HEK293 (cell line): ENCODE measurements at regions not wholly inside any gene's neighbourhood (a gene's known extent, or its start where the extent isn't known, plus 50 kb on each side); places are given as distances from the start of the nearest gene placed in this dataset.
A peak's percentile ranks its signal among the peaks of the same experiment; 100 is the strongest.
"Not testable (repeated sequence)": the region's sequence is repeated elsewhere in the genome, so short reads cannot be mapped to it uniquely, and the experiment has no call there.

ENCODE experiments used
- CTCF ChIA-PET: fragments of 350-600 bp; formaldehyde crosslinking; extraction: SDS; loops from one replicate; lab custom pipeline; 2021; ENCODE audit warnings: antibody characterized with exemption; lab: Yijun Ruan, JAX
- POLR2A ChIA-PET: fragments of 300-600 bp; formaldehyde crosslinking; extraction: SDS; loops from one replicate; lab custom pipeline; 2020; ENCODE audit warnings: antibody characterized with exemption, inconsistent platforms; lab: Yijun Ruan, JAX
- H3K27ac ChIP-seq: fragments of 200-500 bp; sonication (Bioruptor generic); 2 replicates; pipeline ENCODE4 v1.5.1; 2014; ENCODE audit warnings: low read depth, low read length, control low read depth, inconsistent platforms; ENCODE audit errors: extremely low read depth
- H3K36me3 ChIP-seq, 2 experiments: fragments of 200-500 bp in 1 of 2; sonication (Bioruptor generic) in 1 of 2; 1 replicate in 1 of 2; 2 replicates in 1 of 2; pipeline ENCODE4 v1.5.1; 2014 to 2017; ENCODE audit warnings: inconsistent platforms in 2 of 2, low read length in 2 of 2; ENCODE audit not compliant: control insufficient read depth in 2 of 2, insufficient read depth in 1 of 2
- H3K4me1 ChIP-seq: fragments of 200-500 bp; sonication (Bioruptor generic); 2 replicates; pipeline ENCODE4 v1.5.1; 2014; ENCODE audit warnings: mild to moderate bottlenecking, low read length, inconsistent platforms; ENCODE audit not compliant: control insufficient read depth, insufficient read depth
- H3K4me3 ChIP-seq: 2 replicates; pipeline ENCODE4 v1.5.1; 2011; ENCODE audit warnings: low read depth, mild to moderate bottlenecking, control low read depth, low read length, moderate library complexity
- H3K9me3 ChIP-seq: fragments of 200-500 bp; sonication (Bioruptor generic); 2 replicates; pipeline ENCODE4 v1.5.1; 2014; ENCODE audit warnings: low read depth, low read length, inconsistent platforms; ENCODE audit not compliant: control insufficient read depth, insufficient read depth
- SCRT1 ChIP-seq: fragments of 450-650 bp; formaldehyde crosslinking; IDR thresholded peaks from 2 replicates; pipeline ENCODE4 v1.5.1; 2016; ENCODE audit warnings: missing biosample characterization, missing genetic modification characterization, borderline replicate concordance
- SCRT2 ChIP-seq: fragments of 450-650 bp; formaldehyde crosslinking; IDR thresholded peaks from 2 replicates; pipeline ENCODE4 v1.5.1; 2016; ENCODE audit warnings: missing biosample characterization, missing genetic modification characterization
- SP7 ChIP-seq: fragments of 450-650 bp; formaldehyde crosslinking; IDR thresholded peaks from 2 replicates; pipeline ENCODE4 v1.5.1; 2016; ENCODE audit warnings: missing biosample characterization, missing genetic modification characterization
- ZBTB17 ChIP-seq: fragments of 450-650 bp; formaldehyde crosslinking; IDR thresholded peaks from 2 replicates; pipeline ENCODE4 v1.5.1; 2016; ENCODE audit warnings: missing biosample characterization, missing genetic modification characterization
- ZIC2 ChIP-seq: fragments of 450-650 bp; formaldehyde crosslinking; IDR thresholded peaks from 2 replicates; pipeline ENCODE4 v1.5.1; 2016; ENCODE audit warnings: missing biosample characterization, missing genetic modification characterization
- ZNF600 ChIP-seq: fragments of 450-650 bp; formaldehyde crosslinking; IDR thresholded peaks from 2 replicates; pipeline ENCODE4 v1.5.1; 2016; ENCODE audit warnings: missing biosample characterization, missing genetic modification characterization
- ZNF629 ChIP-seq: fragments of 450-650 bp; formaldehyde crosslinking; IDR thresholded peaks from 2 replicates; pipeline ENCODE4 v1.5.1; 2017; ENCODE audit warnings: missing biosample characterization, missing genetic modification characterization
- TF ChIP-seq, protein P1 (sequence below): fragments of 450-650 bp; formaldehyde crosslinking; IDR thresholded peaks from 2 replicates; pipeline ENCODE4 v1.5.1; 2016; ENCODE audit warnings: missing biosample characterization, missing genetic modification characterization, low read depth

DNA sequence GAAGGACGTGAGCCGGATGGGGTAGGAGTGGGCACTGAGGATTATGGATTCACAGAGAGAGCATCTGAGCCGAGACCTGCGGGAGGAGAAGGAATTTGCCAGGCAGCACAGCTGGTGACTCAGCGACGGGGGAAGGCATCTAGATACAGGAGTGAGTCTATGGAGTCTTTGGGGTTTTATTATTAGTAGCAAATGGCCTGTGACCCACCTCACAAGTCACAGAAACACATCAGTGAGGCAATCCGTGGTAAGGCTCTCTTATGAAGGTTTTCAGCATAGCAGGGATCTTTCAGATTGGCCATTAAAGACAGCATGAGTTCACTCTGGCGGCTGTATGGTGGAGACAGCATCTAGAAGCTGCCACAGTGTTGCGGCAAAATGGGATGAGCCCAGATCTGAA lies 66.5 kb upstream of the GPR89A start:
- H3K36me3 ChIP-seq, CTCF ChIA-PET, H3K4me3 ChIP-seq, H3K27ac ChIP-seq, H3K4me1 ChIP-seq, POLR2A ChIA-PET, H3K9me3 ChIP-seq: not testable (repeated sequence)
- 0 out of 2 replicates have a peak, but pooled peaks have one; percentile 2 for TF ChIP-seq SP7 (tag by site-specific recombination)
- TF ChIP-seq ZNF600, result peak; percentile 92
- peak; percentile 74 for TF ChIP-seq ZIC2

DNA sequence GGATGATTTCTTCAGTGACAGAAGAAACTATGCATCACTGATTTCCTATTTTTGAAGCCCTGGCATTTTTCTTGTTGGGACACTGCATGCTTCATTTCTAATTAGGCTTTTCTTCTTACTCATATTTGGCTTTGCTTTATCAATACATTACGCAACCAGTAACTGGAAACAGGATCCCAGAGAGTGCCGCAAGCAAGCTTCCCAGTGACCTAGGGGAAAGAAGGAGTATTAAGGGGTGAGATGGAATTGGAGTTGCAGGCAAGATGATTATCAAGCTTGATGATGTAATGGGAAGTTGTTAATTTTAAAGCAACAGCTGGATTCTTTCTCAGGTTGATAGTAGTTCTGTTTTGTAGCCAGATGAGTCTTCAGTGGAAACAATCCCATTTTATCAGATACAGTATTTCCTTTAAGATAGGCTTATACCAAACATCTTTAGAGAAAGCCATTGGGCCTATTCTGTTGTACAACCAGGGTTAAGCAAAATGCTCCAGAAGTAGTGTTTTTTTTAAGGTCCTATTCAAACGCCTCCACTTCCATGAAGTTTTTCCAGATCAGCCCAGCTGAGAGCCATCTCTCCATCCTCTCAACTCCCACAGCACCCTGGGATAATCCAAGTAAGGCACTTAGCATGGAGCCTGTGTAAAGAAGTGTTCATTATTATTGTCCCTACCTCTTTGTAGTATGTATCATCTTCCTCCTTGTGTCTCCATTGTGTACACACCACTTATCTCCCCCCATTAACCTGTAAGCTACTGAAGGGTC lies 69.5 kb upstream of the GPR89A start:
- POLR2A ChIA-PET, CTCF ChIA-PET, H3K4me1 ChIP-seq, H3K36me3 ChIP-seq, H3K4me3 ChIP-seq, H3K9me3 ChIP-seq, H3K27ac ChIP-seq: not testable (repeated sequence)
- 0 out of 2 replicates have a peak, but pooled peaks have one; percentile 18 for TF ChIP-seq ZNF629 (tag by site-specific recombination)
- TF ChIP-seq, protein P1, sequence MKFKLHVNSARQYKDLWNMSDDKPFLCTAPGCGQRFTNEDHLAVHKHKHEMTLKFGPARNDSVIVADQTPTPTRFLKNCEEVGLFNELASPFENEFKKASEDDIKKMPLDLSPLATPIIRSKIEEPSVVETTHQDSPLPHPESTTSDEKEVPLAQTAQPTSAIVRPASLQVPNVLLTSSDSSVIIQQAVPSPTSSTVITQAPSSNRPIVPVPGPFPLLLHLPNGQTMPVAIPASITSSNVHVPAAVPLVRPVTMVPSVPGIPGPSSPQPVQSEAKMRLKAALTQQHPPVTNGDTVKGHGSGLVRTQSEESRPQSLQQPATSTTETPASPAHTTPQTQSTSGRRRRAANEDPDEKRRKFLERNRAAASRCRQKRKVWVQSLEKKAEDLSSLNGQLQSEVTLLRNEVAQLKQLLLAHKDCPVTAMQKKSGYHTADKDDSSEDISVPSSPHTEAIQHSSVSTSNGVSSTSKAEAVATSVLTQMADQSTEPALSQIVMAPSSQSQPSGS (tag by site-specific recombination), result 0 out of 2 replicates have a peak, but pooled peaks have one; percentile 26

DNA sequence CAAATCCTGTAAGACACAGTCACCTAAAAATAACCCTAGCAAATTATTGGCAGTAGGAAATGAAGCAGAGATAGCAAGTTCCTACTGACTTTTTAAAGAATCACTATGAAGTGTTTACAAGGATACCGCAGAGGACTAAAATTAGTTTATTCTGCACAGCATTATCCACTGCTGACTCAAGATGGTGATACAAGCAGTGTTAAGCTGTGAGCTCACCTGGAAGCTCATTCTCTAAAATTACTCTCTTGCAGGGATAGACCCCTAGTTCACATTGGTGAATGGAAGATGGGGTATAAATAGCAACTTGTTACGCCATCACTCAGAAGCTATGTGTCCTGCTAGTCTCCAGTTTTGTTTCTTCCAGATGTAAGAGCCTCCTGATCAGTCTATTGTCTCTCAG lies 70.8 kb upstream of the GPR89A start:
- POLR2A ChIA-PET, H3K4me1 ChIP-seq, H3K36me3 ChIP-seq, CTCF ChIA-PET, H3K9me3 ChIP-seq, H3K4me3 ChIP-seq, H3K27ac ChIP-seq: not testable (repeated sequence)

DNA sequence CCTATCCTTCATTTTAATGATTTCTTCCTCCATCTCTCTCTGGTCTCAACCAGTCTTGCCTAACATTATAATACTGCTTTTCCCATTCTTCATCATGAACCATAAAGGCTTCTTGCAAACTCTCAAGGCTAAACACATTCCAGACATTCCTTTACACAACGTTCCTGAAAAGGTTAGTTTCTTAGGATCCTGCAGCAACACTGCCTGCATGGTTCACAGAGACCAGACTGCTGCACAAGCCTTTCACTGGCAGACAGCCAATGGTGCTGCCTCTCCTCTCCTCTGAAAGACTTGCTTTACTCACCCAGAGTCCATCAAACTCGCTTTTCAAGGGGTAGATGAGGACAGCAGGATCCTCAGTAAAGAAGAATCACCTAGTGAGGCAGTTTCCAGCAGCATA lies 72.3 kb upstream of the GPR89A start:
- POLR2A ChIA-PET, H3K27ac ChIP-seq, H3K36me3 ChIP-seq, CTCF ChIA-PET, H3K4me3 ChIP-seq, H3K9me3 ChIP-seq, H3K4me1 ChIP-seq: not testable (repeated sequence)
- peak; percentile 64; the same call in 1 of the 2 replicates for TF ChIP-seq ZBTB17

DNA sequence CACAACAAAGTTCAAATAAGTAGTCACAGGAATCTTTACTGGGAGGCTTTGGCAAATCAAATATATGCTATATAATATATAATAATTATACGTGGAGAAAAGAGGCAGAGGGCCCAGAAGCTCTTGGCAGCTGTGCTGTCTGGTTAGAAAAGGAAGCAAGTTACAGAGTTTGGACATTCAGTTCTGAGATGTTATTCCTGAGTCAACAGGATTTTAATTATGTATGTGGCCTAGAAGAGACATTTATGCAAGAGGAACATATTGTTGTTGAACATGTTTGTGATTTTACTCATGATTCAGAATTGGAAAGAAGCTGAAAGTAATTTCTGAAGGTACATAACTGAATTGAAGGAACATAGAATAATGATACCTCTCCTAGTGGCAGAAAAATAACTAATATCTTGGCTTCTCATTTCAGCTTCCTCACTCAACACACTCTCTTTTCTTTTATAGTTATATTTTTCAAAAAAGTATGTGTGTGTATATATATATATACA lies 79.7 kb upstream of the GPR89A start:
- H3K4me3 ChIP-seq, H3K4me1 ChIP-seq, H3K9me3 ChIP-seq, CTCF ChIA-PET, H3K27ac ChIP-seq, POLR2A ChIA-PET, H3K36me3 ChIP-seq: not testable (repeated sequence)

DNA sequence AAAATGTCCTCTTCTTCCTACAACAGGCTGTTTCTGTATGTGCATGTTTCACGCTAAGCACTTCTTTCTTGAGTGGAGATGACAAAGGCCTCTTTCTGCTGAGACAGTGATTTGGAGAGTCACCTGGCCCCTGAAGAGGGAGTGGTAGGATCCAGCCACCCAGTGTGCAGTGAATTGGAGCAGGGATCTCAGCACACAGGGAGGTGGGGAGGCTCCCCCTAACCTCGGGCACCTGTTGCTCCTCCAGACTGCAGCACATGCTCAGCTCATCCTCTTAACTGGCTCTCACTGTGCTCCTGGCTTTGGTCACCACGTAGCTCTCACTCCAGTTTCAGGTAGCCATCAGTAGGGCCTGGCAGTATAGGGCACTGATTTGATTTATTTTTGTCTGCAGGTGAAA lies 87.6 kb upstream of the GPR89A start:
- H3K9me3 ChIP-seq, H3K4me1 ChIP-seq, CTCF ChIA-PET, H3K4me3 ChIP-seq, H3K27ac ChIP-seq, POLR2A ChIA-PET, H3K36me3 ChIP-seq: not testable (repeated sequence)
- 0 out of 2 replicates have a peak, but pooled peaks have one; percentile 45 for TF ChIP-seq SCRT1 (tag by site-specific recombination)
- TF ChIP-seq SCRT2 (tag by site-specific recombination), result peak; percentile 91

DNA sequence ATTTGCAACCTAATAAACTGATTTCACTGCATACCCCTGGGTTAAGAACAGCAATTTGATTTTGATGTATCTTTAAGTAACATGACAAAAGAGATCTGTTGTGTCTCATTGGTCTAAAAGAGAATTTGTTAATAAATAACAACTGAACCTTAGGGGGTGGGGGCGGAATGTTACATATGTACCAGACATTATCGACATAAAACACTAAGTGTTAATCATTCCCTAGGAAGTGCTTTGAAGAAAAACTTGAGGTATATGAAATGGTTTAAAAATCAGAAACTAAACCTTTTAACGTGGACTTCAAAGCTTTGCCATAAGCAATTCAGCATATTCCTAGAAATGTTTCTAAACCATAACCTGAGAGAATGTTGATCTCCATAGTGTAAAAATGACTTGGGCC lies 88.5 kb upstream of the GPR89A start:
- CTCF ChIA-PET, H3K27ac ChIP-seq, H3K9me3 ChIP-seq, H3K36me3 ChIP-seq, H3K4me1 ChIP-seq, H3K4me3 ChIP-seq, POLR2A ChIA-PET: not testable (repeated sequence)

DNA sequence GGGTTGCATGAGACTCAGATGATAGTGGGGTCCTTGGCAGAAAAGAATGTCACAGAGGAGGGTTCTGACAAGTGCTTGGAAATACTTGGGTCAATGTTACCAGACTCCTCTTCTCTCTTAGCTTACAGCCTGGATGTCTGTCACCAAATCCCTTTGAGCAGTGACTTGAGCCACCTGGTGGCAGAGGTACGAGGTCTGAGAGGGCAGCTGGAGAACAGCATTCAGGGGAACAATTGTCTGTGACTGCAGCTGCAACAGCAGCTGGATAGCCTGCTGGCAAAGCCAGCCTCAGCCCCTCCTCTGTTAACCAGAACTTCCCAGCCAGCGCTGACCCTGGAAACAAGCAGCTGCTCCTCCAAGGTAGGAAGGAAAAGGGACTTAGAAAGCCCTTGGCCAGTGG lies 87.6 kb upstream of the NBPF20 start:
- H3K4me3 ChIP-seq, H3K27ac ChIP-seq, H3K9me3 ChIP-seq, H3K36me3 ChIP-seq, H3K4me1 ChIP-seq, POLR2A ChIA-PET, CTCF ChIA-PET: not testable (repeated sequence)

DNA sequence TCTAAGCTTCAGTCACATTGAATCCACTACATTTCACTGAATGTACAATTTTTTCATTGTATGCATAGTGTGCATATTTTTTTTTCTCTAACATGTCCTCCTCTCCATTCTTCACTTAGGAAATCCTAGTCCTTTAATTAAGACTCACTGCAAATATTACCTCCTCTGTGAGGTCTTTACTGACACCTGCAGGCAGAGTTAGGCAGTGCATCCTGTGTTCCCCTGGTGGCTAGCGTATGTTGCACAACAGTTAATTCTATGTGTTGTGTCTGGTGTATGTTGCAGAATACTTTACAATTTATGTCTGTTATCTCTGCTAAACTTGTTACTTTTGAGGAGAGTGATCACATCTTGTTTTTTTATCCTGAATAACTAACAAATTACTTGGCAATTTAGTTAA lies 82.7 kb upstream of the NBPF20 start:
- H3K4me3 ChIP-seq, POLR2A ChIA-PET, CTCF ChIA-PET, H3K4me1 ChIP-seq, H3K27ac ChIP-seq, H3K36me3 ChIP-seq, H3K9me3 ChIP-seq: not testable (repeated sequence)
